GM19025 (cell line): ENCODE measurements at regions not wholly inside any gene's neighbourhood (a gene's known extent, or its start where the extent isn't known, plus 50 kb on each side); places are given as distances from the start of the nearest gene placed in this dataset.

Experiments used
- ATAC-seq: cut with Tn5 transposase; IDR thresholded peaks from one replicate; pipeline ENCODE4 v1.9.1; 2021; ENCODE audit warnings: mild to moderate bottlenecking, low read depth, moderate library complexity; ENCODE audit not compliant: unreplicated experiment

GRCh38 chr3:177426106-177426877, 229.0 kb upstream of the TBL1XR1 start:
- ATAC-seq, result no peak

GRCh38 chr3:177426878-177427495, 229.7 kb upstream of the TBL1XR1 start:
- ATAC-seq, result peak; percentile 99

- ATAC-seq, result peak; percentile 3
Measured at GRCh38 chr3:177427540-177427939, 230.3 kb upstream of the TBL1XR1 start.

GRCh38 chr3:177429079-177429478, 231.8 kb upstream of the TBL1XR1 start:
- no peak for ATAC-seq

GRCh38 chr3:177429771-177430170, 232.5 kb upstream of the TBL1XR1 start:
- ATAC-seq, result no peak

- no peak for ATAC-seq
Measured at GRCh38 chr3:177430653-177431052, 233.4 kb upstream of the TBL1XR1 start.

- no peak for ATAC-seq
Measured at GRCh38 chr3:177431525-177432176, 234.4 kb upstream of the TBL1XR1 start.

GRCh38 chr3:177435301-177435700, 238.0 kb upstream of the TBL1XR1 start:
- no peak for ATAC-seq

- ATAC-seq, result no peak
Measured at GRCh38 chr3:177437513-177438337, 240.4 kb upstream of the TBL1XR1 start.

GRCh38 chr3:177438596-177439220, 241.4 kb upstream of the TBL1XR1 start:
- no peak for ATAC-seq

- no peak for ATAC-seq
Measured at GRCh38 chr3:177439694-177440269, 242.5 kb upstream of the TBL1XR1 start.

GRCh38 chr3:177440456-177441104, 243.3 kb upstream of the TBL1XR1 start:
- ATAC-seq, result no peak

- no peak for ATAC-seq
Measured at GRCh38 chr3:177441276-177441812, 244.1 kb upstream of the TBL1XR1 start.

- peak; percentile 97 for ATAC-seq
Measured at GRCh38 chr3:177441813-177442646, 244.7 kb upstream of the TBL1XR1 start.

GRCh38 chr3:177443469-177443868, 246.2 kb upstream of the TBL1XR1 start:
- no peak for ATAC-seq

GRCh38 chr3:177444696-177445095, 247.4 kb upstream of the TBL1XR1 start:
- no peak for ATAC-seq

GRCh38 chr3:177445549-177445948, 248.3 kb upstream of the TBL1XR1 start:
- no peak for ATAC-seq

- ATAC-seq, result no peak
Measured at GRCh38 chr3:177446165-177446601, 248.9 kb upstream of the TBL1XR1 start.
